22Rv1 (cell line): ENCODE measurements at regions not wholly inside any gene's neighbourhood (a gene's known extent, or its start where the extent isn't known, plus 50 kb on each side); places are given as distances from the start of the nearest gene placed in this dataset.

Experiments used
- H3K27ac ChIP-seq: fragments of 450-650 bp; 2 replicates; pipeline ENCODE4 v1.5.1; 2017
- CTCF ChIP-seq: fragments of 450-650 bp; IDR thresholded peaks from 2 replicates; pipeline ENCODE4 v1.5.1; 2017; ENCODE audit warnings: mild to moderate bottlenecking
- ZFX ChIP-seq: fragments of 450-650 bp; IDR thresholded peaks from 2 replicates; pipeline ENCODE4 v1.6.1; 2017; ENCODE audit warnings: antibody characterized with exemption, borderline replicate concordance

- no peak overlapping the region for H3K27ac ChIP-seq
- TF ChIP-seq CTCF: no peak
- no peak for TF ChIP-seq ZFX
Measured at GRCh38 chr6:115404446-115404845, 656.2 kb downstream of the FRK start.

GRCh38 chr6:115398607-115399006 is 662.1 kb downstream of the FRK start:
- TF ChIP-seq CTCF (no peak), ZFX (no peak)
- H3K27ac ChIP-seq: no peak overlapping the region

- TF ChIP-seq CTCF (no peak), ZFX (no peak)
- H3K27ac ChIP-seq: no peak overlapping the region
Measured at GRCh38 chr6:115396112-115396906, 664.4 kb downstream of the FRK start.

- TF ChIP-seq CTCF: no peak
- no peak for TF ChIP-seq ZFX
- H3K27ac ChIP-seq: no peak overlapping the region
Measured at GRCh38 chr6:115393821-115394220, 666.9 kb downstream of the FRK start.

GRCh38 chr6:115370202-115370601 is 690.5 kb downstream of the FRK start:
- H3K27ac ChIP-seq: no peak overlapping the region
- no peak for TF ChIP-seq CTCF
- TF ChIP-seq ZFX: no peak

- TF ChIP-seq ZFX (no peak), CTCF (no peak)
- H3K27ac ChIP-seq: no peak overlapping the region
Measured at GRCh38 chr6:115365783-115366182, 694.9 kb downstream of the FRK start.

GRCh38 chr6:115363379-115363778 is 697.3 kb downstream of the FRK start:
- no peak overlapping the region for H3K27ac ChIP-seq
- no peak for TF ChIP-seq CTCF
- no peak for TF ChIP-seq ZFX
